Midbrain (tissue), 1 donor: ENCODE measurements at regions not wholly inside any gene's neighbourhood (a gene's known extent, or its start where the extent isn't known, plus 50 kb on each side); places are given as distances from the start of the nearest gene placed in this dataset.

ENCODE experiments used
- DNase-seq: peaks from one replicate; lab custom pipeline; 2025; lab: John Stamatoyannopoulos, UW

DNA sequence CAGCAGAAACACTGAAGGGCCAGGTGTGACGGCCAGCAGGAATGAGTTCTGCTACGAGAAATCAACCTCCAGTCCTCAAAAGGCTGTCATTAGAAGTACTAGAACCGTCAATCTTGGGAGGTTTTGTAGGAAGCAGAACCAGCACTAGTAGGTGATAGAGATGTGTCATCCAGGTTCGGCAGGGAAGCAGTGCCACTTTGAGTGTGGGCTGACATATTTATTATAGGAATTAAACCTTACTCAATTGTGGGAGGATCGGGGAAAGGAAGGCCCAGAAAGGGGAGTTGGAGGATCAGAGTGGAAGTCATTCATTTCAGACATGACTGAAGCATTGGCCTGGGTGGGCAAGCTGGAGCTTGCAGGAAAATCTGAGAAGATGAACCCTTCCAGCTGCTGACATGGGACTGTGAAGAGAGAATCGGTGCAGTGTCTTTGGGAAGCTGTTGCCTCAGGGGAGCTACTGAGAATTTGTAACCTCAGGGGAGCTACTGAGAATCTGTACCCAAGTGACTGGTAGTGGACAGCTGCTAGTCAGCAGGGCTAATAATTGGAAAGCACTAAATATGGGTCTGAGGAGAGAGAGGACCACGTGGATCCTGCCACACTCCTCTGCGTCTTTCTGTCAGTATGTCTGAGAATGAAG lies 177.4 kb downstream of the SPRY1 start:
- no peak for DNase-seq

DNA sequence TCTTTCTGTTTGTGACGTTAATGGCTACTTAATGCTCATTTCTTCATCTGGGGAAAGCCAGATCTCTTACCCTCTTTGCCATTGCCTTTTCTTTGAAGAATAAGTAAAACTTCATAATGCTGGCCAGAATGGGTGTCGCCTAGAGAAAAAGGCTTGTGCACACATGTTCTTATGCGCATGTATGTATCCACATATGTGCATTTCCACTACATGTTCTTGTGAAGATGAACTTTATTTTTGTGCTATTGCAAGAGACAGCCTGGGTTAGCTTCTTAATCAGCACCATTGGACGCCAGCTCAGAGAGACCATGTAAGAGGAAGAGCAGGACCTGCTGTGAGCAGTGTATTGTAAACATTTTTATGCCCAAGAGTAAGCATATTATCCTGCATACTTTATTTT lies 178.7 kb downstream of the SPRY1 start:
- DNase-seq, result no peak

DNA sequence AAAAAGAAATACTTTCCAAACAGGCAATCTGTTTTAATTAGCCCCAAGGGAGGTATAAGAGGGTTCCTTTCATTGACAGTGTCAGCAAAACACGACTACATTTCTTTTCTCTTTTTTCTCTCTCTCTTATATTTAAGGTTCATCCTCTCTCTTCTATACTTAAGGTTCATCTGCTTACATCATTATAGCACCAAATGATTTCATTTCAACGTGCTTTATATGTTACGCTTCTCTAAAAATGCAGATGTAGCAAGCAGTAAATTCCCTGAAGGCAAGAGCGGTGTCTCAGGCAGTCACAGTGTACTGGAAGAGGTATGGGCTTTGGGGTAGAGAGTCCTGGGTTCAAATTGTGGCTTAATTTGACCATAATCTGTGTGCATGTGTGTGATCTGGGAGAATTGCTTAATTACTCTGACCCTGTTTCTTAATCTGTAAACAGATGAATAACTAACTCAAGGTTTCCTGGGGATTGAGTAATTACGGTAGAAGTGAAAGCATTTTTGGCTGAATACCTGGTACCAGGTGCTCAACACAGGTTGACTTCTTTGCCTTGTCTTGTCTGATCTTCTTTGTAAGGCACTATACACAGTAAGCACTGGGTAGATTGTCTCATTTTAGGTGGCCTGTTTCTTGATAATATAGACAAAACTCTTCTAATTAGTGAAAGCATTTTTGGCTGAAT lies 180.8 kb downstream of the SPRY1 start:
- no peak for DNase-seq

DNA sequence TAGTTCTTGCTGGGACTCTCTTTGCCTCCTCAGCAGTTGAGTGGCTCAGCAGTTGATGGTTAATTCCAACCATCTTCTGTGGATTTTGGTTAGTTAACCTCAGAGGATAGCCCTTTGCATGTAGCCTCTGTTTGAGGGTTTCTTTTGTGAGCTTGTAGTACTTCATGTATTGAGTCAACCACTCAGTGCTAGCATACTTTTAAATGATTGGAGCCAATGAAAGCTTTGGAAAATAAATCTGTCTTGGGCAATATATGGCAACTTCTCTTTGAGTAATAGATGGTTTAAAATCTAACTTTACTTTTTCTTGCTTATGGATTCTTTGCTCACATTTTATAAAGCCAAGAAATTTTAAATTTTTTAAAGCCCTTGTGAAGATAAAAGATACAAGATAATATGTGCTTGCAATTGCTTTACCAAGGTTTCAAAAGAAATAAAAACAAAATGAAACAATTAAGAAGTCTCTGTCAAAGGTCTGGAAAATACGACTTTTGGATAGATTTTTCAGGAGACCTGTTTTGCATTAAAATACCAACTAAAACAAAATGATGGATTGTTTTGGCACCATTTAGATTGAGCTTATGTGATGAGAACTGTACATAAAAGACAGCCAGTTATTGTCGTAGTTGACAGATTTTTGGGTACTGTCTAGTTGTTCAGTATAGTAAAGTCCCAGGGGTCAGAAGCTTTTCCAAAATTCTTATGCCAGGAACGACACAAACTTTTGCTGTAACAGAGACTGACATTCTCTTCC lies 181.9 kb downstream of the SPRY1 start:
- DNase-seq, result no peak

DNA sequence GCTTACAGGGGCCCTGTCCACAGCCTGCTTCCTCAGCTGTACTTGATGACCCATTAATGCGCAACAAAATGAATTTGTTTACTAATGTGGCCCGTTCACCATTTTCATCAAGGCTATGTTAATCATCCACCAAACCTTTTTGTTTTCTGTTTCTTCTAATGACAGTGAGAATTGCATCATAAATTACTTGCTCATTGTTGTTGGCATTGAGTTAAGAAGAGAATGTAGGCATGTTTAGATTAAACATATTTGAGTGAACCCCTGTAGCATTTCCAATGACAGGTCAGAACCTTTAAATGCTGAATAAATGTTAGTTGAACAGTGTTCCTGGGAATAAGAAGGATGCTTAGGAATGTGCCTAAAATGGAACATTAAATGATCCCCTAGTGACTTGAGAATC lies 183.4 kb downstream of the SPRY1 start:
- no peak for DNase-seq

DNA sequence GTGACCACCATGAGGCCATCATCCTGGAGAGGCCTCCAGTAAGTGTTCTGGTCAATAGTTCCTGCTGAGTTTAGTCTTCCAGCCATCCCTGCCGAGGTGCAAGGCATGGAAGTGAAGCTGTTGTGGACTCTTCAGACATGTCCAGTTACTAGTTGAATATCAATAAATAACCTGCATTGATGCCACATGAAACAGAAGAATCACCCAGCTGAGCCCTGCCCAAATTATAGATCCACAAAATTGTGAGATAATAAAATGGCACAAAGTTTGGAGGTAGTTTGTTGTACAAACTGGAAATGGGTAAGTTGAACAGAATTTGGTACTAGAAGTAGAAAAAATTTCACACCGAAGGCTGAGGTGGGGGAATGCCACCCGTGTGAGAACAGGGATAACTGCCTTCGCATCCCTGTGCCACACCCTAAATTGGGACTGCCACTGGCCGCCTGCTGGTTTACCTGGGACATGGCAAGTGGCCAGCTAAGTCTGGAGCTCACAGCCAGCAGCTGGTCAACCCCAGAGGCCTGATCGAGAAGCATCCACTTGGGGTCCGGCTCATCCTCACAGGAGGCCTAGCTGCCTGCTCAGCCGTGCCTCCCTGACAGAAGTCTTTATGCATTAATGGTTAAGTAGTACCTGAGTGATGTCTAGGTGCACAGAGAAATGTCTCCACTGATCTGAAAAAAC lies 184.5 kb downstream of the SPRY1 start:
- no peak for DNase-seq

DNA sequence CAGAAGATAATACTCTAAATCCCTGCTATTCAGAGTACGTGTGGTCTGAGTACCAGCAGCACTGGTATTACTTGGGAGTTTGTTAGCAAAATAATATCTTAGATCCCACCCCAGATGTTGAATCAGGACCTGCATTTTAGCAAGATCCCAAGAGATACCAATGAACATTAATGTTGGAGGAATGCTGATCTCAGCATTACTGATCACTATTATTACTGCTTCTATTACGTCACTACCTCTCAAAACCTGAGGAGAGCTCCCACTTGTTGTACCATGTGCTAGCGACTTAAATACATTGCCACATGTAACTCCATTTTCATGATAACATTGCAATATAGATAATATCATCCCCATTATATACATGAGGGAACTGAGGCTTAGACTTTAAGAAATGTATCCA lies 185.2 kb downstream of the SPRY1 start:
- no peak for DNase-seq

DNA sequence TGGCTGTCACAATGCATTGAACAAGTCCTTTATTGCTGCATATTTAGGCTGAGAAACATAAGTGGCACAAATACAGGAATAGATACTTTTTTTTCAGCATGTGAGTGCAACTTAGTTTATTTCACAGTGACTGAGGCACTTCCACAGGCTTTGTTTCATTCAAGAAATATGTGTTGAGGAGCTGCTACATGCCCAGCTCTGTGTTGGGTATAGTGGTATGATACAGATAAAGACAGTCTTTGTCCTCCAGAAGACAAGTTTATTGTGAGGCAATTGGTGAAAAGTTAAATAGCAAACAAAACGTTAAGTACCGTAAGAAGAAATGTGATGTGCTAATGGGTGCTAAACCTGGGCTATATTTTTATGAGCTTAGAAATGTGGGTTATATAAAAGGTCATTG lies 186.4 kb downstream of the SPRY1 start:
- DNase-seq, result no peak

DNA sequence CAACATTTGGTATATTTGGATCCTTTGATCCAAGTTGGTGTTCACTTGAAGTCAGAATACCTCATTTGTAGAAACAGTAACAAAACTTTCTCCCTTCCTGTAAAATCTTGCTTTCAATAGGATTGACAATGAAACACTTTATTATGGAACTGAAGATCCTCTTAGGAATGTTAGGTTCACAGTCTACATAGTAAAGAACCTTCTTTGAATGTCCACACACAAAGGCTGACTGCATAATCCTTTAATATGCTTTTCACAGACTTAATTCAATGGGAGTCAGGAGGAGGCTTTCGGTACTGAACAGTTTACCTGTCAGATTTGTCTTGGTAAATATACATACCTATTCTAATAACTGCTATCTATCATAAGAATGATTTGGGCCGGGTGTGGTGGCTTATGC lies 188.5 kb downstream of the SPRY1 start:
- no peak for DNase-seq

DNA sequence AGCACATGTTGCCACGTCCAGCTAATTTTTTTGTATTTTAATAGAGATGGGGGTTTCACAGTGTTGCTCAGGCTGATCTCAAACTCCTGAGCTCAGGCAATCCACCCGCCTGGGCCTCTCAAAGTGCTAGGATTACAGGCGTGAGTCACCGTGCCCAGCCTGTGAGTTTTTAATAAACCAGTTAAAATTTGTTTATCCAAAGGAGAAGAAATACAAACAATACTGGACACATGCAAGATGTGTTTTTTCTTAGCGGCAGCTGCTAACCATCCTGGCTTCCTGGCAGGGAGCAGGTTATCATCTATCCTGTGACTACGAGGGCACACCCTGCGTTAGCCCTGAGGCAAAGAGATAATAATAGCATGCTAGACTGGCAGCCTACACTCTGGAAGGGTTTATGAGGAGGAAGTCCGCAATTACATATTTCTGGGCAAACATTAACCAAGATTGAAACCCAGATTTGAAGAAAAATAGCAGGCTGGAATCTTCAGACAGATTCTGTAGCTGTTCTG lies 191.4 kb downstream of the SPRY1 start:
- no peak for DNase-seq

DNA sequence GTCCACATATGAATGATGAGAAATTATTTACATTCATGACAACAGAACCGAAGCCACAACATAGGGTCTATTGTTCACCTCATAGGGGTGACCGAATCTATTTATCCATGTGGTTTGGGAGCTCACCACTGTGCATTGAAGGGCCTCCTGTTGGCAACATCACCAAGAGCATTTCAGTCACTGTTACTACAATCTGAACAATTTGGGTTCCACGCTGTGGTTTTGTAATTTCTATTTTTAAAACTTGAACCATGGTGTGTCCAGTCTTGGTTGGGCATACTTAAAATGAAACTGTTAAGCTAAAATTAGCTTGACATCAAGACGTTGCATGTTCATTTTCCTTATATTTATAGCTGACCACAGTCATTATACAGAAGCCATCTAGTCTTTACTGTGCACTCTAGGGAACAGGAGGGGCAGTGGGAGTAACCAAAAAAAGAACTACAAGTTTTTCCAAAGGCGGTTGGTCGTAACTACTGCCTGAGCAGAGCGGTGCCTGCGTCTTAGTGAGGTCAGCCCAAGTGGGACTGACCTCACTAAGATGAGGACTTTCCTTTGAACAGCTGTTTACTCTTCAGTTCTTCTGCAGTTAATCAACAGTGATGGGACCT lies 192.1 kb downstream of the SPRY1 start:
- DNase-seq, result no peak

DNA sequence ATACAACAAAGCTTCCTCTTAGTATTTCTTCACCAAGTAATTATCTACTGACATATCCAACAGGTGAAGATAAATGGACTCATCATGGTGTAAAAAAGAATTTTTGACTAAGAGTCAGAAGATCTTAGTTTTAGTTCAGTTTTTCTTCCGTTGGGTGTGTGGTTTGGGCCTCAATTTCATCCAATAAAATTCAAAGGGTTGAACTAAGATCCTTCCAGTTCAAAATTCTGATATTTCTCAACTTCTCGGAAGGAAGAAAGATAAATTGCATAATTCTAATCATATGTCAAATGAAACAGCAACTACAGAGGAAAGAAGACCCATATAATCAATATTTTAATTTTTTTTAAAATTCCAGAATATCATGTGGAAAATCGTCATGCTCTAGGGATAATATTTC lies 192.7 kb downstream of the SPRY1 start:
- no peak for DNase-seq

DNA sequence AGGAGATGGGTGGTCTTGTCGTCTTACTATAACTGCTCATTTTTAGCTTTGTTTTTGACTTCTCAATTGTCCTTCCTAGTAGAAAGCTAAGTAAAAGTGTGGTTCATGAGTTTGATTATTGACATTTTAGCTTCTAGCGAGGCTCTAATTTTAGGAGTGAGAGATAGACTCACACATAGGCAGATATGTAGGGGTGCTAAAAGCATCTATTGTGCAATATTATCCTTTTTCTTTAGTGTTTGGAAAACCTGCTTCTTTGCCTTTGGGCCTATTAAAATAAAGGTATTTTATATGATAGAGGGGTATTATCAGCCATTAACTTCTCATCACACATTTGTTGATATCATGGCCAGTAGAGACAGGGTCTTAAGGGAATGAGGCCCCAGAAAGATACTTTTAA lies 195.3 kb downstream of the SPRY1 start:
- DNase-seq, result no peak

DNA sequence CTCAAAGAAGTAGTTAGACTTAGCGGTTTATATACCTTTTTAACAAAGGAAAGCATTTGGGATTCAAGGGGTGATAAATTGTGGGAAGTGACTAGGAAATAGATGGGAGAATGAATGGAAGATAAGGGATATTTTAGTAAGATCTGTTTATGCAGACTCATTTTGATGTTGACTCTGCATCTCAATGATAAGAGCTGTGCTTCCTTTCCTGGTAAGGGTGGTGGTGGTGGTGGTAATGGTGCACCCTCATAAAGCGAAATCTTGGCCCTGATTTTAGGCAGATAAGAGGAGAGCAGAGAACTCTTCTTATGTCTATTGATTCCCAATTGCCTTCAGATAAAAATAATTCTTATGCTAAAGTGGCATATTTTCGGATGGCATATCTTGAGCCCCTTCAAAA lies 197.1 kb downstream of the SPRY1 start:
- no peak for DNase-seq

DNA sequence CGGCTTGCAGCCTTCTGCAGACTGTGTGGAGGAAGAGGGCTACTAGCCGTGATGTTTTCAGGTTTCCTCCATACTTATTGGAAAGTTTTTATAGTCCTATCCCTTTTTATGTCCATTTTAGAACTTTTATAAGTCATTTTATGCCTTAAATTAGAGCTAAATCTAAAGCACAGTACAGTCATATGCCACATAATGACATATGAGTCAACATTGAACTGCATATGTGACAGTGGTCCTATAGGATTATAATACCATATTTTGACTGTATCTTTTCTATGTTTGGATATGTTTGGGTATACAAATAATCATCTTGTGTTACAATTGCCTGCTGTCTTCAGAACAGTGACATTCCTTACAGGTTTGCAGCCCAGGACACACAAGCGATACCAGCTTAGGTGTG lies 200.2 kb downstream of the SPRY1 start:
- DNase-seq, result no peak

DNA sequence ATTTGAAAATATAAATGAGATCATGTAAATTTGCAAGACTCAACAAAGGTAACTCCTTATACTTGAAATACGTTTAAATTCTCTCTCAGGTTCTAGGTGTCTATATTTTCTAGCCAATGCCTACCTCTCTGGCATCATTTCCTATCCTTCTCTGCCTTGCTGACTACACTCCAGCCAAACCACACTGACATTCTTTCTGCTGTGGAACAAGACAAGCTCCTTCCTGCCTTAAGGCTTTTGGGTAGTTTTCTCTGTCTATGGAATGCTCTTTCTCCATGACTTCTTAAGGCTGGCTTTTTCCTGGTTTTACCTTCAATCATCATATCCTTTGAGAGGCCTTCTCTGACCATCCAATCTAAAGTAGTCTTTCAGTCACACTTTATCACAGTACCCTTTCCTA lies 201.0 kb downstream of the SPRY1 start:
- no peak for DNase-seq

DNA sequence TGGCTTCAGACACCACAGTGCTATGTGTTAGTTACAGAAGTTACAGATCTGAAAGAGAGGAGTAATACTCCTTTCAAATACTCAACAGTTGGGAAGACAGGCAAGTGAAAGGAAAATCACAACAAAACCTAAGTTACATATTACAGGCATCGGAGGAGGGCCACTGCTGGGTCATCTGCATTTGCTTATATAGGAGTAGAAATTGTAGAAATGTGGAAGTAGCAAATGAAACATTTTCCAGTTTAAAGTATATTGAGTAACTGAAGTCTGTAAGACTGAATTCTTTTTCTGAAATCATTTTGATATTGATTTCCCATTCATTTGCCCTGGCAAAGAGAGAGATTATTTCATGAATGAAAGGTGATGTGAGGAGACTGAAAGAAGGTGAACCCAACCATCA lies 201.7 kb downstream of the SPRY1 start:
- DNase-seq, result no peak

DNA sequence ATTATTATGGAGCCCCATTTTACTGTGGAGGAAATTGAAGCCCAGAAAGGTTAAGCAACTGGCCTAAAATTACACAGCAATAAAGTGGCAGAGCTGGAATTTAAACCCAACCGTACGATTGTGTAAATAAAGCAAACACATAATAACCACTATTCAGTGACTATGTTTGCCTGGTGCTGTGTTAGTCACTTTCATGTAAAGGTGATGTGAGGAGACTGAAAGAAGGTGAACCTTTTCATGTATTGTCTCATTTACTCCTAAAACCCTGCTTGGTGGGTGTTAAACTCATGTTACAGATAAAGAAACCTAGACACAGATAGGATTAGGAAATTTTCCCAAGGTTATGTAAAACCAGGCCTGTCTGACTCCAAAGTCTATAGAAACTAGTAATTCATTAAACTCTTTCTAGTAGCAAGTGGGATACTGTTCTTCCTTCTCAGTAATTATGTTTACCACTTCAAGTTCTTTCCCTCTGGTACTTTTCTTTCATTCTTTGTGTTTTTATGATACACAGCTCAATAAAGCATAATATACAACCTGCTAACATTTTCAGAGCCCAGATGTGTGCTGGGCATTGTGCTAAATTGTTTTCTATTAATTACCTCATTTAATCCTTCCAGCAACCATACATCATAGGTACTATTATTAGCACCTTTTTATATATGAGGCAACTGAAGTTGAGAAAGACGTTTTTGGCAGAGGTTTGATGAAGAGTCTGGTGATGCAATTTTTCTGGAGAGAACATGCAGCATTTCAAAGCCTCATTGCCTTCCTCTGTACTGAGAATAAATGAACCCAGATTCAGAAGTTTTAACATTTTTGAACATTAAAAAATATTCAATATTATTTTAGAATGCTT lies 202.7 kb downstream of the SPRY1 start:
- peak; percentile 25 for DNase-seq

DNA sequence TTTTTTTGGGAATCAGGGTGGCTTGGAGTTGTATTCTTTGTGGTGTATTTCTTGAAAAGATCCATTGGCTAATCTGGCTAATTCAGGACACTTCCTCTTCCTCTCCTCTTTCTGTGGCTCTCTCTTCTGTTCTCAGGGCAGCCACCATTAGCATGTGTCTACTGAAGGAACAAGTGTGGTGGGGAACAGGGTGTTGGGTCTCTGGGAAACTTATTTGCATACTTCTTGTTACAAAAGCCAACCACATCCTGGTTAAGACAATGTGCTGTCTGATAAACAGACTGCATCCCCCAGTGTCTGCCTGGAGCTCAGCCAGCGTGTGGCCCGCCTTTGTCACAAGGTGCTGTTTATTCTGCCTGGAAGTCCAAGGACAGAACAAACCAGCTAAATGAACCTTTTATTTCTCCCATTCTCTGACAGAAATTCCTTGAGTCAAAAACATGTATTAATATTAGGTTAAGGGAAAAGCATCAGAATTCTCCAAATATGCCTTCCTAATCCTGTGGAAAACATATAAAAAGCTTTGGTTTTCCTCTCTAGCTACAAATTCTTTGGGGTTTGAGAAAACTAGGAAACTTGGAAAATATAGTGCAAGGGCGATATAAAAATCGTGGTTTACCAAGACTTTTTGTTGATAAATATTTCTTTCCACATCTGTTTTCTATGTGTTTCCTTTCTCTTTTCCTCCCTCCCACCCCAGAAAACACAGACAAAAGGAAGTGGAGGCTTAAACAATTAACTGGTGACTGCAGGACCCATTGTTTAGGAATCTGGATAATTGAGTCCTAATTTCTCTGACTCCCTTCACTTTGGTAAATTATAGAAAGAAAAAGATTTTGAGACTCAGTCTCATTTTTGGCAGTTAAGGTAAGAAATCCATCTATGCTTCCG lies 203.6 kb downstream of the SPRY1 start:
- DNase-seq, result peak; percentile 69
